ENCODE measurements at regions not wholly inside any gene's neighbourhood (a gene's known extent, or its start where the extent isn't known, plus 50 kb on each side); places are given as distances from the start of the nearest gene placed in this dataset.

DNA sequence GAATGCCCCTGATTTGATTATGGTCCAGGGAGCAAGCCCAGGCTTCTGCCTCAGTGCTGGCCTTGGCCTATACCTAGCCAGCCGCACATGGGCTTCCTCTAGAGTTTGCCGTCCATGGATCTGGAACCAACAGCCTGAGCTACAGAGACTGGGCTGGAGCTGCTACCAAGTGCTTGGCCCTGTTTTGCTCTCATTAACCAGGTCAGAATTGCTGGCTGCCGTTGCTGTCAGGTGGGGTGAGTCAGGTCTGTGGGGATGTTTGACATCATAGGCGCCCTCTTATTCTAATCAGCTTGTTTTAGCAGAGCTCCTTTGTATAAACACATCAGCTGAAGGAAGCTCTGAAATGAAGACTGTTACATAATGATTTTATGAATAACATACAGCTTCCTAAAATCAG lies 83.1 kb upstream of the PHACTR2 start:
- no peak for DNase-seq

GRCh38 chr6:143592335-143592734 lies 80.8 kb upstream of the FUCA2 start:
- no peak for DNase-seq

- no peak for DNase-seq
Observed at GRCh38 chr6:143591441-143591840, 79.9 kb upstream of the FUCA2 start.

- no peak for DNase-seq
Observed at GRCh38 chr6:143589162-143589561, 77.6 kb upstream of the FUCA2 start.

DNA sequence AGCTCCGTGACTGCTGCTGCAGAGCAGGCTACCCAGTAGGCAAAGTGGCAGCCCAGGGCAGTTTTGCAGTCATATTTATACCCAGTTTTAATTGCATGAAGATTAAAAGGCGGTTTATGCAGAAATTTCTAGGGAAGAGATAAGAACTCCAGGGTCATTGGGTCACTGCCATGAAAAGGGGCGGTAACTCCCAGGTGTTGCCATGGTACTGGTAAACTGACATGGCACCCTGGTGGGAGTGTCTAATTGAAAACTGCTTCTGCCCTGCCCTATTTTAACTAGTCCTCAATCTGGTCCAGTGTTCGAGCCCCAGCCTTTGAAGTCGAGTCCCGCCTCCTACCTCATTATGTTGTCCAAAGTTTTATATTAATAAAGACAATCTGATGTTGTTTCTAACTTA lies 75.0 kb upstream of the FUCA2 start:
- no peak for DNase-seq

DNA sequence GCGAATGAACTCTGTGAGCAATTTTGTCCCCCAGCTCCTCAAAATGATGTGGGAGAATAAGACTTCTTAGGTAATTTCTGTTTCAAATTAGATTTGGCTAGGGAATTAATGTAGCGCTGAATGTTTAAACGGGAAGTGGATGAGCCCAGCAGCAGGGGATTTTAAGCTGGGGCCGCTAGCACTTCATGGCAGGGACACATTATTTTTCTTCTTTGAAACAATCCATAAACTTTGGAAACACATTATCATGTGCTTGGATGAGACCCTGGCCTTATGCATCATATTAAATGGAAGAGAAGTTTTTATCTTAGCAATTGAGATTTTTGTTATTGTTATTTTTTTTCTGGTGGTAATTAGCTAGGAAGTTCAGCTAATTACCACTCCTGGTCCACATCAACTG lies 74.2 kb upstream of the FUCA2 start:
- no peak for DNase-seq

DNA sequence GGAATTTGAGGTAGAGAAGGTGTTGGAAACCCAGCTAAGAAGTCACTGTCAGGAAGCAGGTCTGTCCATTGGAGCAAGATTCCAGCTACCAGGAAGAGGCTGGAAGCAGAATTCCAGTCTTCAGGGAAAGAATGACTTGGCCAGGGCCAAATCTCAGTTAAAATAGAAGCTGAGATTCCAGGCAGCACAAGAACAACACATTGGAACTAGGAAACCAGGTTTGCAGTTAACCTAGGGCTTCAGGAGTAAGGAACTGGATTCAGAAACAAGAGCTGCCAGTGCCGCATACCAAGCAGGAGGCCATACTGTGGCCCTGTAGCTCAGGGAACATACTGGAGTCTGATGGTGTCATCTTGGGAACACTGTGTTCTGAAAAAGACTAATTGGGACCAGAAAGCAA lies 73.7 kb upstream of the FUCA2 start:
- DNase-seq: no peak

GRCh38 chr6:143583542-143584327 lies 72.2 kb upstream of the FUCA2 start:
- DNase-seq: no peak

GRCh38 chr6:143581835-143582480 lies 70.4 kb upstream of the FUCA2 start:
- DNase-seq: no peak

DNA sequence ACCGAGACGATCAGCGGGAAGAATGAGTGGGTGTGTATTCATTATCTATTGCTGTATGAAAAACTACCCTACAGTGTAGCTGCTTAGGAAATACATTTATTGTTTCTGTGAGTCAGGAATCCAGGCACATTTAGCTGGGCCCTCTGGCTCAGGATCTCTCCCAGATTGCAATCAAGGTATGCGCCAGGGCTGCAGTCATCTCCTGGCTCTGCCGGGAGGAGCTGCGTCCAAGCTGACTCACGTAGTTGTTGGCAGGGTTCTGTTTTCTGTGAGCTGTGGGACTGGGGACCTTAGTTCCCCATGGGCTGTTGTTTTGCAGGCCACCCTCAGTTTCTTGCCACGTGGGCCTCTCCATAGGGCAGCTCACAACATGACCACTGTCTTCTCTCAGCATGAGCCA lies 68.2 kb upstream of the FUCA2 start:
- DNase-seq: no peak

GRCh38 chr6:143578054-143578453 lies 66.5 kb upstream of the FUCA2 start:
- DNase-seq: no peak

- DNase-seq: no peak
Observed at GRCh38 chr6:143575901-143576426, 64.4 kb upstream of the FUCA2 start.

DNA sequence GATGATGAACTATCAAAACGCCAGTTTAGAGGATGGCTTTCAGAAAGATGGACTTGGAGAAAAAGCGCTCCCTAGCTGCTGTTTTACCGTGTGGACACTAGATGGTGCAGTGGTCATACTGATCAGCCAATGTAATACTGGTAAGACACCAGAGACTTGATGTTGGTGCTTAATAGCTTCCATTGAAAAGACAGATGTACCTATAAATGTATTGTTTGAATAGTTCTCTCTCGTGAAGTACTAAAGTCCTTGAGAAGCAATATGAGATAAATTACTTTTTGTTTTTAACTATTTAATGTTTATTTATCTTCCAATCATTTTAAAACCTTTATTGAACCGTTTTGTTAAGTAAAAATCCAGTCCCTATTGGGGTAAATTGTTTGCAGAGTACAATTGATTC lies 63.9 kb upstream of the FUCA2 start:
- DNase-seq: peak; percentile 76

DNA sequence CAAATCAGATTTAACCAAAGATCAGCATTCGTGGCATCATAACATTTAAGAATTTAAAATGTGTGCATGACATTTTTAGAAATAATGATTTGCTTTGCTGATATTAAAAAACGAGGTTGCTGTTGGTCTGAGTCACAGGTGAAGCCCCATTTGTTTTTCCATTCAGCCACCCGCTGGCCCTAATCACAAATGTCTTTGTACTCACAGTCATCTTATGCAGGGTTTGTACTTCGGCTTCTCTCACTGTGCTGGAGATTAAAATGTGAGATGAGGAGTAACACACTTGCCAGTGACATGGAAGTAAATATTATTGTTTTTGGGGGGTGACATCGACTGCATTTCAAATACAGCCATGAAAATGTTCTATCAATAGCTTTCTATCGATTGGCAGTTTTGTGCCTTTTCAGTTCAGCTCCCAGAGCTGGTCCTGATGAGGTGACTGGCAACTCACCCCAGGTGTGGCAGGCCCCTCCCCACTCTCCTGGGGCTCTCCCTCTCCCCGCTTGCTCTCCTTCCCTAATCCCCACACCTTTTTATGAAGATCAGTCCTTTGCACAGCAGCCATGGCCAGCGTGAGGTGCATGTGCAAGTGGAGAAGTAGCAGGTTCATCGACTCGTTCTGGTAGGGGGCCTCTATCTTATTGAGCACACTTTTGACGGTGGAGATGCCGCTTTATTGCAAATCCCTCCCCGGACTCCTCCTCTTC lies 58.8 kb upstream of the FUCA2 start:
- DNase-seq: no peak

- no peak for DNase-seq
Observed at GRCh38 chr6:143569040-143569439, 57.5 kb upstream of the FUCA2 start.

DNA sequence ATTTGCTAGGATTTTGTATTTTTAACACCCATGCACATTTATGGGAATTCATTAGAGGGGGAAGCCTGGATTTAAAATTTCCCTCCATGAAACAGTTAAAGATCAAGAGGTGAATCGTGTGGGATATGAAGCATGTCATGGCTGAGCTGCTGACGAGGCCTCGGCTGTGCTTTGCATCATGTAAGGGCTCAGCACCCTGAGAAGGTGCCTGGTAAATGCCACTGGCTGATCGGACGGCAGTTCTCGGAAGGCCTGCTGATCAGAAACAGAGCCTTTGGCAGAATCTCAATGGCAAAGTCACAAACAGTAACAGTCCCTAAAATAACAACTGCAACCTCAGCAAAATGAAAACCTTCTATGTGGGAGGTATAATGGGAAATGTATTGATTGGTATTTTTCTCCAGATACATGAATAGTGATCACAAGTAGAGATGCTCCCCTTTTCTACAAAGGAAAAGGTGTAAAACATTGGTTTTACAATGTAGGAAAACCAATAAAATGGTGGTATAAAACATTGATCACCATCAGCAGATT lies 53.0 kb upstream of the FUCA2 start:
- DNase-seq: no peak

DNA sequence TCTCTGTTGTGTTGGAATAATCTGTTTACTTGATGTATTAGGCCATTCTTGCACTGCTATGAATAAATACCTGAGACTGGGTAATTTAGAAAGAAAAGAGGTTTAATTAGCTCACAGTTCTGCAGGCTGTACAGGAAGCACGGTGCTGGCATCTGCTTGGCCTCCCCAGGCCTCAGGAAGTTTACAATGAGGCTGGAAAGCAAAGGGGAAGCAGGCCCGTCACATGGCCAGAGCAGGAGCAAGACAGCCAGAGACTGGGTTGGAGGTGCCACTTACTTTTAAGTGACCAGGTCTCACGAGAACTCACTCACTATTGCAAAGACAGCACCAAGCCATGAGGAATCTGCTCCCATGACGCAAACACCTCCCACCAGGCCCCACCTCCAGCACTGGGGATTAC lies 50.6 kb upstream of the FUCA2 start:
- no peak for DNase-seq

Data from activated CD4-positive, alpha-beta T cell treated with anti-CD3 and anti-CD28 coated beads, Interleukin-2, amount 50 U/mL, for 16 hours (primary cell).